ENCODE measurements at regions not wholly inside any gene's neighbourhood (a gene's known extent, or its start where the extent isn't known, plus 50 kb on each side); places are given as distances from the start of the nearest gene placed in this dataset.

DNA sequence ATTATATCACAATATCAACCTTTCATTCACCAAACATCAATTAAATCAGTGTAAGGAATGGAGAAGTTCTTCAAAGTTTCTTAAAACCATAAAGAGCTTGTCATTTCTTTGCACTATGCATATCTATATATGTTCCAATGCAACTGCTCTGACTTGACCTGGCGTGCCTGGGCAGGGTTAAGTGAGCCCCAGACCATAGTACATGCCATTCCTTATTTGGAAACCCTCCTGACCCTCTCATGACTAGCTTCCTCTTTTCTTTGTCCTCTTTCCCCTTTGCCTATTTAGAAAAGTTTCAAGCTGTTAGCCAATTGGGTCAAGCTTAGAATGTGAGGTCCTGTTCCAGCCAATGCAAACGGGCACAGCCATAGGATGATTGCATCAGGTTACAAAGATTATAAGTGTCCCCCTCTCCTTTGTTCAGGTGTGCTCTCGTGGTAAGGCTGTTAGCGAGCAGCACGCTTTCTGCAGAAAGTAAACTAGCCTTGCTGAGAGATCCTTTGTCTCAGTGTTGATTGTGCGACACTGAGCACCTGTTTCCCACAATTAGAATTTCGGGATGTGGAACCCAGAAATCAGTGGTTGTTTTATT is 78.2 kb upstream of the UXS1 start:
- TF ChIP-seq, protein P1, sequence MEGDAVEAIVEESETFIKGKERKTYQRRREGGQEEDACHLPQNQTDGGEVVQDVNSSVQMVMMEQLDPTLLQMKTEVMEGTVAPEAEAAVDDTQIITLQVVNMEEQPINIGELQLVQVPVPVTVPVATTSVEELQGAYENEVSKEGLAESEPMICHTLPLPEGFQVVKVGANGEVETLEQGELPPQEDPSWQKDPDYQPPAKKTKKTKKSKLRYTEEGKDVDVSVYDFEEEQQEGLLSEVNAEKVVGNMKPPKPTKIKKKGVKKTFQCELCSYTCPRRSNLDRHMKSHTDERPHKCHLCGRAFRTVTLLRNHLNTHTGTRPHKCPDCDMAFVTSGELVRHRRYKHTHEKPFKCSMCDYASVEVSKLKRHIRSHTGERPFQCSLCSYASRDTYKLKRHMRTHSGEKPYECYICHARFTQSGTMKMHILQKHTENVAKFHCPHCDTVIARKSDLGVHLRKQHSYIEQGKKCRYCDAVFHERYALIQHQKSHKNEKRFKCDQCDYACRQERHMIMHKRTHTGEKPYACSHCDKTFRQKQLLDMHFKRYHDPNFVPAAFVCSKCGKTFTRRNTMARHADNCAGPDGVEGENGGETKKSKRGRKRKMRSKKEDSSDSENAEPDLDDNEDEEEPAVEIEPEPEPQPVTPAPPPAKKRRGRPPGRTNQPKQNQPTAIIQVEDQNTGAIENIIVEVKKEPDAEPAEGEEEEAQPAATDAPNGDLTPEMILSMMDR (IDR thresholded peaks at IDR 0.05) = no peak
- TF ChIP-seq POLR2AphosphoS5 (IDR thresholded peaks at IDR 0.05) (no peak), POLR2A (IDR thresholded peaks at IDR 0.05) (no peak)

All from prostate gland (tissue), 2 donors.